ENCODE measurements at regions not wholly inside any gene's neighbourhood (a gene's known extent, or its start where the extent isn't known, plus 50 kb on each side); places are given as distances from the start of the nearest gene placed in this dataset.

GRCh38 chr20:60233018-60233630 is 274.9 kb downstream of the CDH26 start:
- TF ChIP-seq EZH2phosphoT487 (IDR thresholded peaks at IDR 0.05; ENCODE audit: borderline replicate concordance, low read depth, low read length), result no peak
- TF ChIP-seq CTCF (conservative IDR thresholded peaks at IDR 0.05; ENCODE audit: low read length), result no peak
- Histone ChIP-seq H3K9me2 (ENCODE audit: insufficient read depth, low read length) (no peaks in the 10 kb centered on the region), H3K4me3 (ENCODE audit: low read depth, low read length, poor library complexity, severe bottlenecking) (no peak overlapping the region), H4K20me1 (ENCODE audit: insufficient read depth, low read length) (no peaks in the 10 kb centered on the region), H3K79me2 (ENCODE audit: insufficient read depth, low read depth, low read length) (no peaks in the 10 kb centered on the region), H3K36me3 (ENCODE audit: insufficient read depth, low read length) (no peaks in the 10 kb centered on the region), H3K9me3 (ENCODE audit: low read length) (no peaks in the 10 kb centered on the region), H3K4me1 (ENCODE audit: insufficient read depth, low read length, poor library complexity, severe bottlenecking) (no peaks in the 10 kb centered on the region), H2AFZ (ENCODE audit: low read length) (no peak overlapping the region), H3K27ac (ENCODE audit: low read depth, low read length, poor library complexity, severe bottlenecking) (no peak overlapping the region), H3K4me2 (ENCODE audit: low read length) (no peak overlapping the region)
- intact Hi-C loops (cut with micrococcal nuclease; ENCODE audit: unreplicated experiment), result no loop called here
- DNase-seq (ENCODE audit: low spot score), result no peak
- POLR2A ChIA-PET, result no interaction called here
- CTCF ChIA-PET (ENCODE audit: unreplicated experiment), result no interaction called here
- BruUV-seq (replicated peaks), result no TSS peak

- no peaks in the 10 kb centered on the region for H3K9me2 ChIP-seq (ENCODE audit: insufficient read depth, low read length)
Observed at GRCh38 chr20:60236613-60237012, 278.4 kb downstream of the CDH26 start.

More at GRCh38 chr20:60236613-60237012, 278.4 kb downstream of the CDH26 start:
- CTCF ChIA-PET (ENCODE audit: unreplicated experiment), result no interaction called here
- POLR2A ChIA-PET, result no interaction called here
- no peak overlapping the region for H2AFZ ChIP-seq (ENCODE audit: low read length)
- no peak for TF ChIP-seq EZH2phosphoT487 (IDR thresholded peaks at IDR 0.05; ENCODE audit: borderline replicate concordance, low read depth, low read length)
- no peak for TF ChIP-seq CTCF (conservative IDR thresholded peaks at IDR 0.05; ENCODE audit: low read length)
- no peaks in the 10 kb centered on the region for H3K9me3 ChIP-seq (ENCODE audit: low read length)
- H4K20me1 ChIP-seq (ENCODE audit: insufficient read depth, low read length), result no peaks in the 10 kb centered on the region
- no peak for DNase-seq (ENCODE audit: low spot score)
- H3K79me2 ChIP-seq (ENCODE audit: insufficient read depth, low read depth, low read length), result no peaks in the 10 kb centered on the region
- H3K4me2 ChIP-seq (ENCODE audit: low read length), result no peak overlapping the region
- no peak overlapping the region for H3K27ac ChIP-seq (ENCODE audit: low read depth, low read length, poor library complexity, severe bottlenecking)
- no peaks in the 10 kb centered on the region for H3K36me3 ChIP-seq (ENCODE audit: insufficient read depth, low read length)
- H3K4me1 ChIP-seq (ENCODE audit: insufficient read depth, low read length, poor library complexity, severe bottlenecking), result no peaks in the 10 kb centered on the region
- no TSS peak for BruUV-seq (replicated peaks)
- intact Hi-C loops (cut with micrococcal nuclease; ENCODE audit: unreplicated experiment), result no loop called here
- no peak overlapping the region for H3K4me3 ChIP-seq (ENCODE audit: low read depth, low read length, poor library complexity, severe bottlenecking)

Measured in OCI-LY7 (cell line).